RPMI8226 (cell line): ENCODE measurements at regions not wholly inside any gene's neighbourhood (a gene's known extent, or its start where the extent isn't known, plus 50 kb on each side); places are given as distances from the start of the nearest gene placed in this dataset.
"Not testable (repeated sequence)": the region's sequence is repeated elsewhere in the genome, so short reads cannot be mapped to it uniquely, and the experiment has no call there.

ENCODE experiments used
- DNase-seq: peaks from one replicate; pipeline ENCODE4 v3.0.0-alpha.2; 2015

- not testable (repeated sequence) for DNase-seq
Observed at GRCh38 chr13:112286733-112287132, 89.4 kb upstream of the SPACA7 start.

GRCh38 chr13:112320303-112320702, 55.9 kb upstream of the SPACA7 start:
- no peak for DNase-seq

- no peak for DNase-seq
Observed at GRCh38 chr13:112322557-112322956, 53.6 kb upstream of the SPACA7 start.

- DNase-seq = no peak
Observed at GRCh38 chr13:112324116-112324515, 52.0 kb upstream of the SPACA7 start.

- no peak for DNase-seq
Observed at GRCh38 chr13:112325142-112325808, 50.9 kb upstream of the SPACA7 start.

- DNase-seq = peak; percentile 26
Observed at GRCh38 chr13:112325920-112326645, 50.1 kb upstream of the SPACA7 start.
